22Rv1 (cell line): ENCODE measurements at regions not wholly inside any gene's neighbourhood (a gene's known extent, or its start where the extent isn't known, plus 50 kb on each side); places are given as distances from the start of the nearest gene placed in this dataset.

Experiments used
- H3K27ac ChIP-seq: fragments of 450-650 bp; 2 replicates; pipeline ENCODE4 v1.5.1; 2017
- CTCF ChIP-seq: fragments of 450-650 bp; IDR thresholded peaks from 2 replicates; pipeline ENCODE4 v1.5.1; 2017; ENCODE audit warnings: mild to moderate bottlenecking
- ZFX ChIP-seq: fragments of 450-650 bp; IDR thresholded peaks from 2 replicates; pipeline ENCODE4 v1.6.1; 2017; ENCODE audit warnings: antibody characterized with exemption, borderline replicate concordance

GRCh38 chr19:30857388-30857787, 485.2 kb downstream of the ZNF536 start:
- TF ChIP-seq CTCF (no peak), ZFX (no peak)
- H3K27ac ChIP-seq, result no peak overlapping the region

- TF ChIP-seq ZFX (no peak), CTCF (no peak)
- no peak overlapping the region for H3K27ac ChIP-seq
Observed at GRCh38 chr19:30856786-30857185, 484.6 kb downstream of the ZNF536 start.

- H3K27ac ChIP-seq, result no peak overlapping the region
- no peak for TF ChIP-seq ZFX
- TF ChIP-seq CTCF, result no peak
Observed at GRCh38 chr19:30856376-30856775, 484.2 kb downstream of the ZNF536 start.

GRCh38 chr19:30855442-30855841, 483.3 kb downstream of the ZNF536 start:
- no peak overlapping the region for H3K27ac ChIP-seq
- TF ChIP-seq CTCF, result no peak
- no peak for TF ChIP-seq ZFX

- TF ChIP-seq ZFX, result no peak
- no peak for TF ChIP-seq CTCF
- H3K27ac ChIP-seq, result no peak overlapping the region
Observed at GRCh38 chr19:30854661-30855060, 482.5 kb downstream of the ZNF536 start.

- H3K27ac ChIP-seq, result no peak overlapping the region
- no peak for TF ChIP-seq ZFX
- no peak for TF ChIP-seq CTCF
Observed at GRCh38 chr19:30854207-30854606, 482.0 kb downstream of the ZNF536 start.

- no peak overlapping the region for H3K27ac ChIP-seq
- TF ChIP-seq ZFX (no peak), CTCF (no peak)
Observed at GRCh38 chr19:30853036-30853435, 480.9 kb downstream of the ZNF536 start.
